Skeletal muscle satellite cell (primary cell): ENCODE measurements at regions not wholly inside any gene's neighbourhood (a gene's known extent, or its start where the extent isn't known, plus 50 kb on each side); places are given as distances from the start of the nearest gene placed in this dataset.

Source experiments
- H3K27me3 ChIP-seq: 2 replicates; pipeline ENCODE4 v1.7.0; 2013; ENCODE audit warnings: low read length; ENCODE audit not compliant: control insufficient read depth, insufficient read depth
- H3K36me3 ChIP-seq: 2 replicates; pipeline ENCODE4 v1.7.0; 2013; ENCODE audit warnings: mild to moderate bottlenecking, control low read depth, low read length; ENCODE audit not compliant: insufficient read depth
- H3K4me1 ChIP-seq: 2 replicates; pipeline ENCODE4 v1.7.0; 2013; ENCODE audit warnings: low read length; ENCODE audit not compliant: control insufficient read depth, insufficient read depth
- H3K4me2 ChIP-seq: 2 replicates; pipeline ENCODE4 v1.7.0; 2013; ENCODE audit warnings: mild to moderate bottlenecking, low read length
- H3K4me3 ChIP-seq: 2 replicates; pipeline ENCODE4 v1.7.0; 2013; ENCODE audit warnings: low read length
- H3K9ac ChIP-seq: 2 replicates; pipeline ENCODE4 v1.7.0; 2013; ENCODE audit warnings: mild to moderate bottlenecking, low read depth, low read length, moderate library complexity
- H3K9me3 ChIP-seq: replicated peaks from 2 replicates; pipeline ENCODE4 v1.7.0; 2013; ENCODE audit warnings: mild to moderate bottlenecking, control low read depth, low read length

GRCh38 chr15:58303236-58303635, 128.6 kb upstream of the LIPC start:
- Histone ChIP-seq H3K27me3 (no peaks in the 10 kb centered on the region), H3K9ac (no peak overlapping the region), H3K4me3 (no peak overlapping the region), H3K4me2 (no peak overlapping the region), H3K36me3 (no peaks in the 10 kb centered on the region), H3K9me3 (no peaks in the 10 kb centered on the region), H3K4me1 (peaks cover 18% of the 10 kb centered on the region)

- Histone ChIP-seq H3K36me3 (no peaks in the 10 kb centered on the region), H3K4me1 (peaks cover 18% of the 10 kb centered on the region), H3K9ac (no peak overlapping the region), H3K4me2 (no peak overlapping the region), H3K9me3 (no peaks in the 10 kb centered on the region), H3K4me3 (no peak overlapping the region), H3K27me3 (no peaks in the 10 kb centered on the region)
Measured at GRCh38 chr15:58306591-58307312, 125.0 kb upstream of the LIPC start.

DNA sequence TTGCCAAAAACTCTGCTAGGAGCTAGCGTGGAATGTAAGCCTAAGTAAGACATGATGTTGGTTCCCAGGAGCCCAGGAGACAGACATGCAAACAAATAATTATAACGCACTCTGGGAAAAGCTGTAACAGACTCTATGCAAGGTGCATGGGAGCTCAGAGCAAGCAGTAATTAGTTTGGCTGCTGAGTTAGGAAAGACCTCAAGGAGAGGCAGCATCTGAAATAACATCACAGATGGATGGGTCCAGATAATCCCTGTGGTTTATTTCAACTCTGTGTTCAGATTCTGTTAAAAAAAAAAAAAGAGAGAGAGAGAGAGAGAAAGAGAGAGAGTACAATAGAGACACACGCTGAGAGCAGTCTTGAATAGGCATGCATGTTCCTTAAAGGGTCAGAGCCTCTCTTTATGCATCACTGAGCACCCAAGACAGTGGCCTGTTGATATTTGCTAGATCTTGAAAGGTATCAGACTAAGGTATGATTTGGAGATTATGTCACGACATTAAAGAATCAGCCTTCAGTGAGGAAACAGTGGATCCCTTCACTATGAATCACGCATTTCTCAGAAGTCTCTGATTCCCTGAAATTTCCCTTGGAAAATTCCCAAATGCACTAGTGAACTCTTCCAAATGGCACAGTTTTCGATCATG, 124.4 kb upstream of the LIPC start:
- no peak overlapping the region for H3K9ac ChIP-seq
- no peaks in the 10 kb centered on the region for H3K36me3 ChIP-seq

DNA sequence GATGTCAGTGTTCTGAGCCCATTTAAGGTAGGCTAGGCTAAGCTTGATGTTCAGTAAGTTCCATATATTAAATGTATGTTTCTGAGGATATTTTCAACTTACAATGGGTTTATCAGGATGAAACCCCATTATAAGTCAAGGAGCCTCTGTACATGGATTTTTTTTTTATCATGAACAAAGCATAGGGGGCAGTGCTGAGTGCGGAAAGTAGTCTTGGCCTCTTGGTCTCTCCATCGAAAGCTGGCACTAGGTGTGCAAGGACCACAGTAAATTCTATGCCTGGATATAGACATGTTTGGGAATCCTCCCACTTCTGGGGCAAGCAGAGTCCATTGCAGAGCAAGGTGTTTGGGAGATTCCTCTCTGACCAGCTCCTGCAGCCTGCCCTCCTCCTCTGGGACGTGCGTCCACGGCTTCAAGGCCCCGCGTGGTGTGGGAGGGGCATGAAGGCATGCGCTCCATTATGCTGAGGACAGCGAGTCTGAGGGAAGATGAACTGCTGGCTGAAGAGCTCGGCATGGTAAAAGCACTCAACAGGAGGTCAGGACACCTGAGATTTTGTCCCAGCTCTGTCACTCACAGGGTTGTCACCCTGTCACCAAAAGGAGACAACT, 122.9 kb upstream of the LIPC start:
- H3K4me1 ChIP-seq, result peaks cover 18% of the 10 kb centered on the region
- H3K4me3 ChIP-seq, result no peak overlapping the region
- H3K9me3 ChIP-seq, result no peaks in the 10 kb centered on the region
- no peak overlapping the region for H3K4me2 ChIP-seq
- H3K36me3 ChIP-seq, result no peaks in the 10 kb centered on the region
- no peak overlapping the region for H3K9ac ChIP-seq
- H3K27me3 ChIP-seq, result no peaks in the 10 kb centered on the region

More for the DNA sequence above, 124.4 kb upstream of the LIPC start:
- H3K27me3 ChIP-seq, result no peaks in the 10 kb centered on the region
- no peaks in the 10 kb centered on the region for H3K9me3 ChIP-seq
- no peak overlapping the region for H3K4me2 ChIP-seq
- no peak overlapping the region for H3K4me3 ChIP-seq
- peaks cover 18% of the 10 kb centered on the region for H3K4me1 ChIP-seq

DNA sequence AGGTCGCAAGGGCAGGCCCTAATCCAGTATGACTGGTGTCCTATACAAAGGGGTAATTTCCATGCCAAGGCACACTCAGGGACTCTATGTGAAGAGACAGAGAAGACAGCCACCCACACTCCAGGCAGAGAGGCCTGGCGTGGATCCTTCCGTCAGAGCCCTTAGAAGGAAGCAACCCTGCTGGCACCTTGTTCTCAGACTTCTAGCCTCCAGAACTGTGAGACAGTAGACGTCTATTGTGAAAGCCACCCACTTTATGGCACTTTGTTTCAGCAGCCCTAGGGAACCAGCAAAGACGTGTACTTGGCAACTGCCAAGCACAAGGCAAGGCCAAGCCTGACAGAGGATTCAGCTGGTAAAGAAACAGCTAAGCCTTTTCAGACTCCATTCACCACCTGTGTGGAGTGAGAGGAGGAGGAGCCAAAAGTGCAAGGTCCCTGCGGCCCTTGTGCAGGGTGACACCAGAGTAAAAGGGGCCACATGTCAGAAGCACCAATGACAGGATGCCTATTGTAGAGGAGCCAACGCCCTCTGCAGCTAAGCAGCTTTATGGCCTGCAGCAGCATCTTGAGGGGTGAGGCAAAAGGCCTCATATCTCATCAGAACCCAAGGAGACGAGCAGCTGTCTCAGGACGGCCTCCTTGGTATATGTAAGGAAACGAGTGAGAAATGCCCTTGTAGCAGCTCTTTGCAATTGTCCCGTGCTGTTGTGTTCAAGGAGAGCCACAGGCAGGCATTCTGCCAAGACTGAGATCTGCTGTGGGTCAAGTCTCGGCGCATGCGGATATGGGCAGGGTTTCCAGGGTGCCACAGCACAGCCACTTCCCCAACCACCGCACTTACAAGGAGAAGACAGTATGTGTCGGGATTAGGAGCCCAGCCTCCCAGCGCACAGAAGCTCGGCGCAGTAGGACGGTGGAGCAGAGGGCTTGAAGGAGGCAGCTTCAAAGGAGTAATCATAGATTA, 121.5 kb upstream of the LIPC start:
- no peaks in the 10 kb centered on the region for H3K27me3 ChIP-seq
- H3K9ac ChIP-seq, result no peak overlapping the region
- H3K4me1 ChIP-seq, result peaks cover 18% of the 10 kb centered on the region
- no peaks in the 10 kb centered on the region for H3K36me3 ChIP-seq
- H3K4me2 ChIP-seq, result no peak overlapping the region
- H3K9me3 ChIP-seq, result no peaks in the 10 kb centered on the region
- H3K4me3 ChIP-seq, result no peak overlapping the region

DNA sequence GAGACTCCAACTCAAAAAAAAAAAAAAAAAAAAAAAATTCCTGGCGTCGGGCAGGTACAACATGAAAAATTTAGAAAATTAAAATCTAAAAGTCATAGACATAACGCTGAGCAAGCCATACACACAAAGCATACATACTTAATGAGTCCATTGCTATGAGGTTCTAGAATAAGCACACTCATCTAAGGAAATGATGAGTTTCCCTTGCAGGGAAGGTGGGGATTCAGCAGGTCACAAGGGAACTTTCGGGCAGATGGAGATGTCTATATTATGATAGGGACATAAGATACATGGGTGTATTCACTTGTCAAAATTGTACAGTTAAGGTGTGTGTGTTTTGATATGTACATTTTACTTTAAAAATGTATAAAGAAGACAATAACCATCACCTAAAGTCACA, 120.2 kb upstream of the LIPC start:
- Histone ChIP-seq H3K4me1 (peaks cover 15% of the 10 kb centered on the region), H3K36me3 (no peaks in the 10 kb centered on the region), H3K4me3 (no peak overlapping the region), H3K9ac (no peak overlapping the region), H3K27me3 (no peaks in the 10 kb centered on the region), H3K4me2 (no peak overlapping the region), H3K9me3 (no peaks in the 10 kb centered on the region)

DNA sequence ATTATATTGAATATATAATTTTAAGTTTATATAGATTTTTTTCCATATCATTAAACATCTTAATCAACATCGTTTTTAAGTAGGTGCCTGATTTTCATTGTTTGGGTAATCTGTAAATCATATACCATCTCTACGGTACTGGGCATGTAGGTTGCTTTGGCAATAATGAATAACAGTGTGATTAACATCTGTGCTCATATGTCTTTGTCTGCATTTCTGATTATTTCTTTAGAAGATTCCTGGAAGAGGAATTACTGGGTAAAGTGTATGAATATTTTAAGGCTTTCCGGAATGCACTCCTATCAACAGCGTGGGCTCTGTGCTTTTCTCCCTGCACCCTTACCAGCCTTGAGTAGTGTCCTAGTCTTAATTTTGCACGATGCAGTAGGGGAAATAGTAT, 119.8 kb upstream of the LIPC start:
- H3K4me3 ChIP-seq, result no peak overlapping the region
- H3K9me3 ChIP-seq, result no peaks in the 10 kb centered on the region
- no peaks in the 10 kb centered on the region for H3K27me3 ChIP-seq
- no peak overlapping the region for H3K9ac ChIP-seq
- H3K4me1 ChIP-seq, result peaks cover 10% of the 10 kb centered on the region
- H3K36me3 ChIP-seq, result no peaks in the 10 kb centered on the region
- no peak overlapping the region for H3K4me2 ChIP-seq

DNA sequence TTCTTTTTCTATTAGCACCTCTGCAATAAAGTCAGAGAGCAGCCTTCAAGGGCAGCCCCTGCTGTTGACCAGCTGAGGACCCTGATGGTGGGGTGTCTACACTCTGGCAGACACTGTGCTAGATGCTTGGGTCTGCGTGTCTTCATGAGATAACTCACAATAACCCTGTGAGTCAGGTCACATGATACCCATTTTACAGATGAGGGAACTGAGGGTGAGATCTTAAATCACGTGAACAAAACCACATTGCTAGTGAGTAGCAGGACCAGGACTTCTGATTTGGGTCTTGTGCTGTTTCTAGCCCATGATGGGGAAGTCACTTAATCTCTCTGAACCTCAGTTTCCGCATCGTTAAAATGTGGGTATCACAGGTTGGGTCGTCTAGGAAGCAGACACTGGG, 118.5 kb upstream of the LIPC start:
- Histone ChIP-seq H3K4me1 (no peaks in the 10 kb centered on the region), H3K36me3 (no peaks in the 10 kb centered on the region), H3K27me3 (no peaks in the 10 kb centered on the region), H3K9me3 (no peaks in the 10 kb centered on the region), H3K4me2 (no peak overlapping the region), H3K9ac (no peak overlapping the region), H3K4me3 (no peak overlapping the region)

DNA sequence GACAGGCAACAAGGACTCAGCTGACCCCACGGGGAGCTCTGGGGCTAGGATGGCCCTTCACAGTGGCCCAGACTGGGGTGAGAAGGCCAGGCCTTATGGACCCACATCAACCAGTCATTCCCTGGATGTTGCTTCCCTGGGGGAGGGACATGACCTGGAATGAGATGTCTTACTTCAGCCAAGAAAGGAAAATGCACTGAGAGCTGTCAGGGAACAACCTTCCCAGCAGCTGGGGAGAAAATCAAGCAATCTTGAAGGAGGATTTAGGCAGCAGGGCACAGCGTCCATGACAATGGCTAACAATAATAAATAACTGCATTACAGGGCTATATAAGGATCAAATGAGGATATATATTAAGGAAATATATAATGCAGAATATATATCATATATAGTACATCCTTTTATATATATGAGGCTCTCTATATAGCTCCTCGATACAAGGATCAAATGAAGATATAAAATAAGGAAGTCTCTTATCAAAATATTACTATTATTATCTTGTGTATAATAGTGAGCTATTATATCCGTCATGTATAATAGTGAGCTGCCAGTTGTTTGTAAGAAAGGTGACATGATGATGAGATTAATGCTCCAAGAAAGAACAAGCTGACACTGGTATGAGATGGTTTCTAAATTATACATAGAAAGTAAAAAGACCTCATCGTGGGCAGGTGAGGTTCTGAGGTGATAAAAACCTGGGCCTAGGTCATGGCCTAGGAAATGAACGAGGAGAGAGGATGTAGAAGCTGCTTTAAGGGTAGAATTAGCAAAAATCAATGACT, 117.8 kb upstream of the LIPC start:
- H3K9me3 ChIP-seq, result no peaks in the 10 kb centered on the region
- H3K36me3 ChIP-seq, result no peaks in the 10 kb centered on the region
- H3K9ac ChIP-seq, result no peak overlapping the region
- no peaks in the 10 kb centered on the region for H3K4me1 ChIP-seq
- H3K27me3 ChIP-seq, result no peaks in the 10 kb centered on the region
- no peak overlapping the region for H3K4me3 ChIP-seq
- no peak overlapping the region for H3K4me2 ChIP-seq

GRCh38 chr15:58314593-58315216, 117.1 kb upstream of the LIPC start:
- no peaks in the 10 kb centered on the region for H3K4me1 ChIP-seq
- H3K9me3 ChIP-seq, result no peaks in the 10 kb centered on the region
- H3K4me3 ChIP-seq, result no peak overlapping the region
- H3K4me2 ChIP-seq, result no peak overlapping the region
- H3K27me3 ChIP-seq, result no peaks in the 10 kb centered on the region
- H3K9ac ChIP-seq, result no peak overlapping the region
- no peaks in the 10 kb centered on the region for H3K36me3 ChIP-seq
